Urothelium cell line (cell line): ENCODE measurements at regions not wholly inside any gene's neighbourhood (a gene's known extent, or its start where the extent isn't known, plus 50 kb on each side); places are given as distances from the start of the nearest gene placed in this dataset.

Experiments used
- DNase-seq: peaks from one replicate; pipeline ENCODE4 v3.0.0; 2011; ENCODE audit warnings: low spot score, mixed read lengths
- FAIRE-seq: peaks from 2 replicates; lab custom pipeline; 2011; peaks lifted over from hg19 to GRCh38; lab: Jason Lieb, UNC

DNA sequence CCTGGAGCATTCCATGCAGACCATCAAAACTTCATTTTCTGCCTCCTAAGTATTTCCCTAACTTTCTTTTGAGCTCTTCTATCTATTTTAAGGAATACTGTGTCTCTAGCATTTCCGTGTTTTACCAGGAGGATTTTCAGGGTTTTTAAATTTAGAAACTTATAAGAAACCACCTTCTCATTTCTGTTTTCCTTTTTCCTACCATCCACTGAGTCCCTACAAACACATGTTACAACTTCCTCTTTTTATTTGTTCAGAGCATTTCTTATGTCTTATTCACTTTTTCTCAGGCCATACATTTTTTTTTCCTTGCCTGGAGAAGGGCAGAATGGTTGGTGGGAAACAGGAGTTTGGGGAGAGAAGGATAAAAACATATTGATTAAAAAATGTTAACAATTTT lies 130.0 kb upstream of the BMP5 start:
- FAIRE-seq (no peak), DNase-seq (no peak)

DNA sequence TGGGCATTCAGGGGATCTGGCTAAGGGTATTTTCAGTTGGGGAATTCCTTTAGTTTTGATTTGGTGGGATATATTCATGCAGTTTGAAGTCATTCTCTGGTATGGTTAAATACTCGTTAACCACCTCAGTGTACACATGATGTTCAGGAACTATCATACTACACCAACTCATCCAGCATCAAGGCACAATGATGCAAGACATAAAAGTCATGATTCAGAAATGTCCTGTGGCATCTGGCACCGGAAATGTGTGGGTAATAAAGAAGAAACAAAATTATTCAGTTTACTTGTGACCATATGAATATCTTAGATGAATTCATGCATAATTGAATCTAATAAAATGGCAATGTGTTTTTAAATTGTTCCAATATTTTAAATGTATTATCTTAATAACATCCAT lies 129.0 kb upstream of the BMP5 start:
- FAIRE-seq: no peak
- peak; percentile 29 for DNase-seq

DNA sequence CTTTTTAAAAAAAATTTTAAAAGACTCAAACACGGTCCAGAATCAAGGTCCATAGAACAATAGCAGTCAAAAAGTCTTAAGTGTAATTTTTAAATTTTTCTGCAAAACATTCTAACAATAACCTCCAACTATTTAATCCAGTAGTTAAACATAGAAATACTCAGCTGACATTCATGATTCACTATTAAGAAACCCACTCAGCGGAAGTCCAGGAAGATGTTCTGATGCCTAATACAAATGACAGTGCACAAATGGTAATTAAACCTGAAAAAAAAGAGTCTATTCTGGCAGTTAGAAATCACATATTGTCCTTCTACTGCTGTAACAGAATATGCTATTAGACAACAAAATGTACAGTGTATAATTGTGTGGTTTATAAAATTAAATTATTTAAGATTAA lies 128.2 kb upstream of the BMP5 start:
- no peak for DNase-seq

DNA sequence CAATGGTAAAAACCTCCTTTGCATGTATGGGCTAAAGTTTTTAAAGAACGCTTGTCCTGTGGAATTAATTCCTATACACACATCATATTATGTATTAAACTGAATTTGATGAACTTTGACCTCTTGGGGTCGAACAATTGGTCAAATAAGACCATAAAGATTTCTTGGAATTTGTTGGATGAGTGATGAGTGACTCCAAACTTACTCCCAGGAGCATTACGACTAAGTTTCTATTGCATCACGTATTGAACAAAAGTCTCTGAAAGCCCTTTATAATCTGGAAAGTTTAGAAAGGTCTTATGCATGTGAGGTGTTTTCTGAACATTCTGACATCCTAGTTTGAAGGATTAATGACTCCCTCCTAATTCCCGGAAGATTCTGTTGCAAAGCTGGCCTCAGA lies 126.9 kb upstream of the BMP5 start:
- FAIRE-seq: no peak
- no peak for DNase-seq

More for the DNA sequence above, 128.2 kb upstream of the BMP5 start:
- no peak for FAIRE-seq

DNA sequence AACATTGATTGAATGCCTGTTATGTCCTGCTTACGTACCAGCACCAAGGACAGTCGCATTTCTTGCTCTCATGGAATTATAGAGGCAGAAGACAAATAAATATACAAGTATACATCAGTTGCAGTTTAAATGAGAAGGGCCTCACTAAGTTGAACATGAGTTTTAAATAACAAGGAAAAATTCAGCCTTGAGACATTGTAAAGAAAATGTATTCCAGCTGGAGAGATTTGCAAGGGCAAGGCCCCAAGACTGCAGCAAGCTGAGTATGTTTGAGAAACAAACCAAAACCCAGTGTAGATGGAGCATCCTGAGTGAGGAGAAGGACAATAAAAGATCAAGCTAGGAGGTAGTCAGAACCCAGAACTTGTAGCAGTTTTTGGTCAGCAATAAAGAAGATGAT lies 123.2 kb upstream of the BMP5 start:
- DNase-seq: no peak
- FAIRE-seq: no peak

DNA sequence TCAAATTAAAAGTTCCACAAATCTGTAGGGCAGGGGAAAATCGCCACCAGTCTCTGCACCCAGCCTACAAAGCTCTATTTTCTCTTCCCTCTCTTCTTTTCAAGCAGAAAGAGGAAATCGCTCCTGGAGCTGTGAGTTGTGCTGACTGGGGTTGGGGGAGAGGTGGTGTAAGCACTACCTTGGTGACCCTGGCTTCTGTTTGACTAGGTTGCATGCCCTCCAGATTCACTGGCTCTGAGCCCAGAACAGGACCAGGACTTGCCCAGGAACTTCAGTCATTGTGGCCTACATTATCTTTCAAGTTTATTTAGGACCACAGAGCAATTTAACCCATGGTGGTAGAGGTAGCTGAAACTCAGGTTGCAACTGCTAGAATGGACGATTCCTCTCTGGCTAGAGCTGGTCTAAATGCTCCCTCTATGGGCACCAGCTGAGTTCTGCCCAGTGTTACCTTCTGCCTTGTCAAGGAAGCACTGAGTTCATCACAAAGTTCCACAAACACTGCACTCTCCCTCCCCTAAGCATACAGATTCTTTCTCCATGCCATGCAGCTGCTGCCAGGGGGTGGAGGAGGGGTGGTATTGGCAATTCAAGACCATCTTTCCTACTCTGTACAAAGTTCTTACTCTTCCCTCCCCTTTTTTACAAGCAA lies 122.0 kb upstream of the BMP5 start:
- peak; percentile 75 for FAIRE-seq
- DNase-seq: no peak

DNA sequence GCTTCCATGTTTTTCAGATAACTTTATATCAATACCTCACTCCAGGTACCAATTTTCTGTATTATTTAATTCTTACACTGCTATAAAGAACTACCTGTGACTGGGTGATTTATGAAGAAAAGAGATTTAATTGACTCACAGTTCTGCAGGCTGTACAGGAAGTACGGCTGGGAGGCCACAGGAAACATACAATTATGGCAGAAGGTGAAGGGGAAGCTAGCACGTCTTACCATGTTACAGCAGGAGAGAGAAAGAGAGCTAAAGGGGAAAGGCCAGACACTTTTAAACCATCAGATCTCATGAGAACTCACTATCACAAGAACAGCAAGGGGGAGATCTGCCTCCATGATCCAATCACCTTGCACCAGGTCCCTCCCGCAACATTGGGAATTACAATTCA lies 119.1 kb upstream of the BMP5 start:
- FAIRE-seq: no peak
- no peak for DNase-seq

DNA sequence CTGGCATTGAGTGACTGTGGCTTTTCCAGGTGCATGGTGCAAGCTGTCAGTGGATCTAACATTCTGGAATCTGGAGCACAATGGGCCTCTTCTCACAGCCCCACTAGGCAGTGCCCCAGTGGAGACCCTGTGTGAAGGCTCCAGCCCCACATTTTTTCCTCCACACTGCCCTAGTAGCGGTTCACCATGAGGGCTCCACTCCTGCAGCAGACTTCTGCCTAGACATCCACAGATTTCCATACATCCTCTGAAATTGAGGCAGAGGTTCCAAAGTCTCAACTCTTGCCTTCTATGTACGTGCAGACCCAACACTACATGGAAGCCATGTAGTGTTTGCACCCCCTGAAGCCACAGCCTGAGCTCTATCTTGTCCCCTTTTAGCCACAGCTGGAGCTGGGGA lies 118.0 kb upstream of the BMP5 start:
- no peak for FAIRE-seq

DNA sequence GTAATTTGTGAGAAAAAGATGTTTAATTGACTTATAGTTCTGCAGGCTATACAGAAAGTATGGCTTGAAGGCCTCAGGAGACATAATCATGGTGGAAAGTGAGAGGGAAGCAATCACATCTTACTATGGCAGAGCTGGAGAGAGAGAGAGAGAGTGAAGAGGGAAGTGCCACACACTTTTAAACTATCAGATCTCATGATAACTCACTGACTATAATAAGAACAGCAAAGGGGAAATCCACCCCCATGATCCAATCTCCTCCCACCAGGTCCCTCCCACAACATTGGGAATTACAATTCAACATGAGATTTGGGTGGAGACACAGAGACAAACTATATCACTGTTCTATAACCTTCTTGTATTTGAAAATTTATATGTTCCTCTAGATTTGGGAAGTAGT lies 117.2 kb upstream of the BMP5 start:
- DNase-seq: no peak
- FAIRE-seq: no peak

More for the DNA sequence above, 118.0 kb upstream of the BMP5 start:
- no peak for DNase-seq

DNA sequence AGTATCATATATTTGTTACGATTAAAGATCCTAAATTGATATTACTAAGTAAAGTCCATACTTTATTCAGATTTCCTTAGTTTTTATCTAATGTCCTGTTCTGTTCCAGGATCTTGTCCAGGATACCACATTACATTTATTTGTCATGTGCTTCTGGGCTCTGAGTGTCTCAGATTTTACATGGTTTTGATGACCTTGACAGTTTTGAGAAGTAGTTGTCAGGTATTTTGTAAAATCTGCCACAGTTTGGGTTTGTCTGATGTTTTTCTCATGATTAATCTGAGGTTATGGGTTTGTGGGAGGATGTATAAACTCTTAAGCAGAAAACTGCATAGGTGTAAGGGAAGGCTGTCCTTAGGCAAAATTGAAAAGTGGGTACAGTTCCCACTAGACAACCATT lies 109.9 kb upstream of the BMP5 start:
- no peak for FAIRE-seq
- DNase-seq: no peak

DNA sequence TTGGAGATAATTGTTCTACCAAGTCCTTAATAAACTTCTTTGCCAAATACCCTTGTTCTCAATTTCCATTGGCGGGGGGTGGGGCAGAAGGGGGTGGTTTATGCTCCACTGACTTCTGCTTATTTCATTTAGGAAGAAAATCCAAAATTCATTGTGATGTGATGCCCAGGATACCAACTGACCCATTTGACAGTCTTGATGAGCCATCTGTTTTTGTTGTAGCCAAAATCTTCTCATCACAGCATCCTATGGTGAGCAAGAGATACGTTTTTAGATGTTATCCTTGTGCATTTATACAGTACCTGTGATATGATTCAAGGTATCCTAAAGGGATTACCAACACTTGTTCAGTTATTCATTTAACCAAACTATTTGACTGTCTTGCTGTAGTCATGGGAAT lies 108.5 kb upstream of the BMP5 start:
- DNase-seq (no peak), FAIRE-seq (no peak)

DNA sequence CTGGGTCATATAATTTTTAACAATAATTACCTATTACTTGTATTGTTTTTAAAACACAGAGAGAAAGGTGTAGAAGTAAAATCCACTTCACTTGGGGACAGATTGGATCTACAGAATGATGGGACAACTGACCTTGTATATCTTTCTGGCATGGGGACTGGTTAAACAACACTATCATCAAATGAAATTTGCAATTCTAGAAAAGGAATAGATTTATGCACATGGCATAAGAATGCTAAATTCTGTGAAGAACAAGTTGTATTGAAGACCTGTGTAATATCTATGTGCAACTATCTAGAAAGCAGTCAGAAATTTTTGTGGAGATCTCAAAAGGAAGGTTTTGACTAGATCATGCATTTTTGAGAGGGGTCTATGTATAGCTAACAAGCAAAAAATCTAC lies 106.3 kb upstream of the BMP5 start:
- DNase-seq (no peak), FAIRE-seq (no peak)

DNA sequence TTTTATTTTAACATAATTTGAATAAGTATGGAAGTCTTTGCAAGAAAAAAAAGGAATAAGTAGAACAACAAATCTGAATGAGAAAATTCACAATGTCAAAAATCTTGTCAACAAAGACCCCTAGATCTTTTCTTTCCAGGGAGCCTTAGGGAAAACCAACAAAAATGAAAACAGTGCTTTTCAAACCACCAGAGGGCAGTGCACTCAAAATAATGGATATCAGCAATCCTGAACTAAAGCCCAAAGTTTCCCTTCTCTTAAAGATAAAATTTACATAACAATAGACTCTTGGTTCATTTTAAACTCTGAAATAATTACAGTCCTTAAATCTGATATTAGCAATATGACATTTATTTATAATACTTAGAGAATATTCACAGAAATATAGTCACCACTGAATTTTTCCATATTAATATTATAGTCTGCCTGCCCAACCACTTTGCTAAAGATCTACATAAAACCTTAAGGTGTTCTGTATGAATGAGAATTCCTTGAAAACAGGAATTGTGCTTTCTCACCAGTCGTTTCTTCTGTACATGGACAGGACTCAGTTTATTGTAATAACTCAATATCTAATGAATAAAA lies 105.3 kb upstream of the BMP5 start:
- no peak for FAIRE-seq
- peak; percentile 36 for DNase-seq

DNA sequence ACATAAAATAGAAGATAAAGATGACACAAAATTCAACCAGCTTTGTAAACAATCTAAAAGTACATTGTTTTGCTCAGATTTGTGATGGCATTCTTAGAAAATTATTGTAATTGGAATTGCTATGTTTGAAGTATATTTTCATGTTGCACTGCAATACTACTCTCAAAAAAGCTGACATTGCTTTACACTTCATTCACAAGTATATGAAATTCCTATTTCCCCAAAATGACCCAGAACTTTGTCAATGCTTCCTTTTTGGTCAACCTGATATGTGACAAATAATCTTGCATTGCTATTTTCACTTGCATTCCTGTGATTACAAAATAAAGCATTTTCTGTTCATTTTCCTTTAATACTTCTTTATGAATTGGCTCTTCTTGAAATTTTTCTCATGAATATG lies 104.1 kb upstream of the BMP5 start:
- DNase-seq: no peak
- FAIRE-seq: no peak

DNA sequence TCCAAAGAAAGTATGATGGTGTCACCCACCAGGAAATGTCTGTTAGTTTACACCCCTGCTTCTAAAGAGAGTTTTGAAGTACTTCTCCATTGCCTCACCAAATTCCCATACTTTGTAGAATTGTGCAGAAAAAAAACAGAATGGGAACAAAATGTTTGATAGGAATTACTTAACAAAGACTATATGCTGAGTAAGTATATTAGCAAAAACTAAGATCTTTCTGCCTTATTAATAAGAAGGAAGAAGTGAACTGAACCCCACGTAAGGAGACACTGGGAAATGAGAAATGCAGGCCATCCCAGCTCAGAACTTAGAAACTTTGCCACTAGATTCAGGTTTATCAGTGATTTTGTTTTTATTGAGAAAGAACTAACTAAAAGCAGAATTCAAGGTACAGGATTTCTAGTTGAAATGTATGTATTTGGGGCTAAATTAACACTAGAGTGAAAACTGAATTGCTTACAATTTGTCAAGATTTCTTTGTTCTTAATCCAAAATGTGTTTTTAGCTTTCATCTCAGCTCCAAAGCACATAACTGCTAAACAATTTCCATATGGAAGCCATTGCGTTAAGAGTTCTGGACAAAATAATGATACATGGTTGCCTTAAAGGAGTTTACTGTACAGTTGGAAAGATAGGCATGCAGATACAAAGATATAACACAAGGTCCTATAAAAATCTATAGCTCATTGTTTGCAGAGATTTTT lies 102.7 kb upstream of the BMP5 start:
- DNase-seq (no peak), FAIRE-seq (no peak)

DNA sequence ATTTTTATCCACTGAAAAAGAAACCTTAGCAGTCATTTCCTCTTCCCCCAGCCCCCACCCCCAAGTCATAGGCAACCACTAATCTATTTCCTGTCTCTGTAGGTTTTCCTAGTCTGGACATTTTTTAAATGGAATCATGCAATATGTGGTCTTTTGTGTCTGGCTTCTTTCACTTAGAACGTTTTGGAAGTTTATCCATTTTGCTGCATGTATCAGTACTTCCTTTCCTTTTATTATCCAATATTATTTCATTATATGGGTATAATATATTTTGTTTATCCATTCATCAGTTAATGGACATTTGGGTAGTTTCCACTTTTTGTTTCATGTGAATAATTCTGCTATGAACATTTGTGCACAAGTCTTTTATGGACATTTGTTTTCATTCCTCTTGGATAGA lies 99.3 kb upstream of the BMP5 start:
- no peak for FAIRE-seq
- no peak for DNase-seq

DNA sequence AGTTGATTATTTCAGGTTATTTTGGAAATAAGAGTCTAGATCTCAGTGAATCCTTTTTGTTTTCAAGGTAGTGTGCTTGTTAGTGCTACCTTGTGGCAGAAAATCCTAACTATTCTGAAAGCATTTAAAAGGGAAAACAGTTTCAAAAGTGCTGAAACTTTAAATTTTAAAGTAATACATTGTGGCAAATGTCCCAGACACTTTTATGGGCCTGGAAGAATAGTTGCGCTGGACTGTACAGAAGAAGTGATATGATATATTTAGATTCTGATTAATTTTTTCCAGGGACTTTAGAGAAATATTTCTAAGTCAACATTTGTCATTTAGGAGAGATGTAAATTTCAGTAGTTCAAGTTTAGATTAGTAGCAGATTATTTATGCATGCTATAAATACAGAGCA lies 96.7 kb upstream of the BMP5 start:
- FAIRE-seq: no peak
- DNase-seq: no peak

DNA sequence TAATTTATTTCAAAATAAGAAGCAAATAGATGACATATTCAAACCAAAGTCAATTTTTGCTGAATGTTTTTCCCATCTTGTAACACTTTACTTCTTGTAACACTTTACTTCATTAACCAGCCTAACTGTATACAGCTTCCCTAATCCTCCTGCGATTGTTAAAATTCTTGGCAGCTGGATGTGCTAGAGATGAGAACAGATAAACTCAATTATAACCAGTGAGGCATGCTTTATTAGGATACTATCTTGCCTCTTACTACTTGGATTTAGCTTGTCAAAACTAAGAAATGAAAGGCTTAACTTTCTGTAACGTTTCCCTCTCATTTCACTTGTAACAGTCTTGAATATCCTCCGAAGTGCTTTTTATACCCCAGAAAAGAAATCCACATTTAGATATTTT lies 94.1 kb upstream of the BMP5 start:
- DNase-seq (no peak), FAIRE-seq (no peak)

DNA sequence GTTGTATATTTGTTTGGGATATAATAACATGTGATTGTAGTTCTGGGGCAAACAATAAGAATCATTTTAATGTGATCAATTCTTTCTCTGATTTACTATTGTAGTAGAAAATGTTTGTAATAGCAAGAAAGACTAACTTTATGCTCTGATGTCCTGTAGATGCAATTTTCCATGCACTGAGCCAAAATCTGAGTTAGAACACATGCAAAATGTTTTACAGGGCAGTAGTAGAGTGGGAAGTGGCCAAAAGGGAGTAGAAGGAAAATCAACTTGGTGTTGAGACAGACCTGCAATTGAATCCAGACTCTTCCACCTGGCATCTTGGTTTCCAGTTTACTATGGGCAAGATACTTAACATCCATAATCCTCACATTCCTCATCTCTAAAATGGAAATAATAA lies 93.5 kb upstream of the BMP5 start:
- no peak for FAIRE-seq
- DNase-seq: no peak

DNA sequence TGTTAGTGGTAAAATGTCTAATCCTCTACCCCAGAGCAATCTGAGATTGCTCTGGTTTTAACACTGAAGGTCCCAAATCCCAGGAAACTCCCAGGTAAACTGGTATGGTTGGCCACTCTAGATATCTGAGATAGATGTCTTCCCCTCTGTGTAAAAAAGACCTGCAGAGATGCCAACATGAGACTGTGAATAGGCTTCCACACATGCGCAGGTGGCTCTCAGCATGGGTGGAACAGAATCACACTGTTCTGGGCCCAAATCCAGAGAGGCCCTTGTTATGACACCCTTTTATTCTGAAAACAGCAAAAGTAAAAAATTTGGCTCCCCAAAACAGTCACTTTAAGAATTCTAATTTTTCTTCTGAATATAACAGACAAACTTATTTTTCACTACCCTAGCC lies 88.7 kb upstream of the BMP5 start:
- DNase-seq (no peak), FAIRE-seq (no peak)

DNA sequence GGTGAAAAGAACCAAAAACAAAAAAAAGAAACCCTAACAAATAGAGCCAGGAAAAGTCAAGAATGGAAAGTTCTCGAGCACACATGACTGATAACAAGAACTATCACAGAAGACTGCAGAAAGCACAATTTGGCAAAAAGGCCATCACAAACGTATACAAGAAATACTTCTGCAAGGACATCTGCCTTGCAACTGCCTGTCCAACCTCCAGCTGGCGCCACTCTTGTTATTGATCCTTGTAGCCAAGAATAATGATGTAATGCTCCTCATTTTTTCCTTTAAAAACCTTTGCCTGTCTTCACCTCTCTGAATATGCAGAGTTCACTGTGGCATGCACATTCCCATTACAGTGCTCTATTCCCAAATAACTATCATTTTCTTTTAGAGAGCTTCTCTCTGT lies 87.9 kb upstream of the BMP5 start:
- FAIRE-seq: no peak
- DNase-seq: no peak

DNA sequence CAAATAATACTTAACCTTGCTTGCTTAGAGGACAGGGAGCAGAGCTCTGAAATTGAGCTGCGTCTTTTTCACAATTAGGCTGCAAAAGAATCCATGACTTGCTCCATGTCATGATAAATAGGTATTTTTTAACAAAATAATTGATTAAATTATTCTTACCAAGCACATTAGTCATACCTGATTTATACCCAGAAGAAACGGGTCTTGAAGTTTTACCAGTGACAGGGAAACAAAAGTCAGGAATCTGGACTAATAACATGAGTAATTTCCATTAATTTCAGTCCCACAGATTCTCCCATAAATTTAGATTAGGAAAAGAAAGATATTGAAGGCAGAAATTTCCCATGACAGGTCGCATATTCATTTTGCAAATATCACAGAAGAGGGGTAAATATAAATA lies 85.0 kb upstream of the BMP5 start:
- FAIRE-seq (no peak), DNase-seq (no peak)

DNA sequence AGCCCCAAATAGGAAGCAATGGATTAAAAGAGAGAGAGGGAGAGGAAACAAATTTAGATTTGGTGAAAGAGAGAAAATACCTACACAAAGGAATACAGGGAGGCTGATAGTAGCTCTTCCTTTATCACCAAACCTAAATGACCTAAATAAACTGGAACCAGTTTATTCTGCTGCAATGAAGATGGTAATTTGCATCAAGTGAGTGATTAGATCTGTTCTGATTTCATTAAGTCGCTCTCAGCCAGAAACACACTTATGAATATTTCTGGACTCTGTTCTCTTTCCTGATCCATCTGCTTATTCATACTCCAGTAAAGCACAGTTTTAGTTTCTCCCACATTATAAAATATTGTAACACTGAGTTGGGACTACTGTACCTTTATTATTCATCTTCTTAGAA lies 83.4 kb upstream of the BMP5 start:
- FAIRE-seq (no peak), DNase-seq (no peak)
